GM23338 (cell line): ENCODE measurements at regions not wholly inside any gene's neighbourhood (a gene's known extent, or its start where the extent isn't known, plus 50 kb on each side); places are given as distances from the start of the nearest gene placed in this dataset.

Source experiments
- ATAC-seq: fragments of 200-7000 bp; cut with Tn5 transposase; 3 replicates; pipeline ENCODE4 v1.9.1; 2020
- DNase-seq: peaks from one replicate; pipeline ENCODE4 v3.0.0-alpha.2; 2015; ENCODE audit warnings: low spot score
- H2AFZ ChIP-seq: fragments of 200-600 bp; sonication (generic); 2 replicates; pipeline ENCODE4 v1.8.0; 2016; ENCODE audit warnings: antibody characterized with exemption, mild to moderate bottlenecking, moderate library complexity
- H3F3A ChIP-seq: fragments of 200-600 bp; sonication (generic); replicated peaks from 2 replicates; pipeline ENCODE4 v1.8.0; 2017; ENCODE audit warnings: antibody characterized with exemption, mixed run types, low read depth
- H3K27ac ChIP-seq: fragments of 200-600 bp; sonication (generic); 2 replicates; pipeline ENCODE4 v1.6.1; 2016; ENCODE audit warnings: low read depth
- H3K27me3 ChIP-seq: fragments of 200-600 bp; sonication (generic); 2 replicates; pipeline ENCODE4 v1.8.0; 2016; ENCODE audit warnings: mild to moderate bottlenecking, mixed run types, moderate library complexity; ENCODE audit not compliant: insufficient read depth
- H3K36me3 ChIP-seq: fragments of 200-600 bp; sonication (generic); 2 replicates; pipeline ENCODE4 v1.8.0; 2016; ENCODE audit warnings: mild to moderate bottlenecking; ENCODE audit not compliant: insufficient read depth
- H3K4me1 ChIP-seq: fragments of 200-600 bp; sonication (generic); 2 replicates; pipeline ENCODE4 v1.8.0; 2016; ENCODE audit warnings: mild to moderate bottlenecking, moderate library complexity; ENCODE audit not compliant: insufficient read depth
- H3K4me2 ChIP-seq: fragments of 200-600 bp; sonication (generic); 2 replicates; pipeline ENCODE4 v1.7.1; 2017; ENCODE audit warnings: mixed run types
- H3K4me3 ChIP-seq: fragments of 200-600 bp; sonication (generic); 2 replicates; pipeline ENCODE4 v1.6.1; 2016; ENCODE audit warnings: mixed run types
- H3K79me2 ChIP-seq: fragments of 200-600 bp; sonication (generic); replicated peaks from 2 replicates; pipeline ENCODE4 v1.8.0; 2017; ENCODE audit warnings: mild to moderate bottlenecking; ENCODE audit not compliant: insufficient read depth
- H3K9me2 ChIP-seq: fragments of 200-600 bp; sonication (generic); 2 replicates; pipeline ENCODE4 v1.8.0; 2017; ENCODE audit not compliant: insufficient read depth
- H4K20me1 ChIP-seq: fragments of 200-600 bp; sonication (generic); replicated peaks from 2 replicates; pipeline ENCODE4 v1.8.0; 2017; ENCODE audit warnings: mild to moderate bottlenecking; ENCODE audit not compliant: insufficient read depth
- H3K27ac Mint-ChIP-seq: 2 replicates; pipeline ENCODE4 v1.8.0; 2020; ENCODE audit warnings: inconsistent platforms, mild to moderate bottlenecking, moderate library complexity, mixed read lengths
- H3K27me3 Mint-ChIP-seq: 3 replicates; pipeline ENCODE4 v1.8.0; 2022; ENCODE audit warnings: low read depth, mild to moderate bottlenecking, moderate library complexity, mixed read lengths, inconsistent platforms; ENCODE audit not compliant: insufficient read depth, poor library complexity
- H3K36me3 Mint-ChIP-seq: 3 replicates; pipeline ENCODE4 v1.8.0; 2021; ENCODE audit warnings: low read depth, mild to moderate bottlenecking, inconsistent platforms, moderate library complexity, mixed read lengths
- H3K4me1 Mint-ChIP-seq: 3 replicates; pipeline ENCODE4 v1.8.0; 2020; ENCODE audit warnings: mild to moderate bottlenecking, inconsistent platforms, mixed read lengths
- H3K4me3 Mint-ChIP-seq: 3 replicates; pipeline ENCODE4 v1.8.0; 2021; ENCODE audit warnings: moderate library complexity, mild to moderate bottlenecking, inconsistent platforms, mixed read lengths
- H3K9me3 Mint-ChIP-seq: 3 replicates; pipeline ENCODE4 v1.8.0; 2020; ENCODE audit warnings: moderate library complexity, mild to moderate bottlenecking, inconsistent platforms, mixed read lengths
- CTCF ChIP-seq, 2 experiments: fragments of 200-600 bp in 1 of 2; sonication (generic) in 1 of 2; conservative IDR thresholded peaks; 2 replicates each; pipeline versions ENCODE4 v1.5.1 to v1.6.1; 2016 to 2017; ENCODE audit warnings: antibody characterized with exemption in 2 of 2, low read depth in 2 of 2, mild to moderate bottlenecking in 2 of 2, moderate library complexity in 1 of 2
- EZH2phosphoT487 ChIP-seq: fragments of 200-600 bp; sonication (generic); IDR thresholded peaks from one replicate; pipeline ENCODE4 v1.8.1; 2018; ENCODE audit warnings: antibody characterized with exemption; ENCODE audit not compliant: unreplicated experiment
- NANOG ChIP-seq: IDR thresholded peaks from 2 replicates; pipeline ENCODE4 v1.6.1; 2016; ENCODE audit warnings: antibody characterized with exemption, borderline replicate concordance
- ZNF331 ChIP-seq: fragments of 250-450 bp; sonication (Bioruptor Pico); IDR thresholded peaks from 2 replicates; pipeline ENCODE4 v1.5.0; 2020; ENCODE audit warnings: low read depth, mild to moderate bottlenecking, moderate library complexity
- TF ChIP-seq, protein P1 (sequence below): fragments of 250-450 bp; sonication (Bioruptor Pico); IDR thresholded peaks from 2 replicates; pipeline ENCODE4 v1.5.0; 2020; ENCODE audit warnings: mild to moderate bottlenecking, moderate library complexity

DNA sequence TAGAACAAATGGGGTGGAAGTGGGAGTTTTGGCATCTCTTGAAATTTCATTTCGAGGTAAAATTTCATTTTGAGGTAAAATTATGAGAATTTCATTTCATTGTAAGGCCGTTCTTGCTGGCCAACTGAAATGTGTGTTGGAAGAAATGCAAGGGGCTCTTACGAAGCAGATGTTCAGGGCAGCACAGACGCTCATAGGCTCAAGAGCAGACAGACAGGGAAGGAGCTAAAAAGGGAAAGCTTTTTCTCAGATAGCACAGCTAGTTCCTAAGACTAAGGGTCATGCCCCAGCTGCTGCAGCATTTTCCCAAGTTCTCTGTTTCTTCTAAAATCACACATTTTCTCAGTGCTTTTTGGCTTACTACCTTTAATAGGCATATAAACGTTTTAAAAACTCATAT lies 65.1 kb upstream of the SFMBT2 start (continued):
- TF ChIP-seq, protein P1, sequence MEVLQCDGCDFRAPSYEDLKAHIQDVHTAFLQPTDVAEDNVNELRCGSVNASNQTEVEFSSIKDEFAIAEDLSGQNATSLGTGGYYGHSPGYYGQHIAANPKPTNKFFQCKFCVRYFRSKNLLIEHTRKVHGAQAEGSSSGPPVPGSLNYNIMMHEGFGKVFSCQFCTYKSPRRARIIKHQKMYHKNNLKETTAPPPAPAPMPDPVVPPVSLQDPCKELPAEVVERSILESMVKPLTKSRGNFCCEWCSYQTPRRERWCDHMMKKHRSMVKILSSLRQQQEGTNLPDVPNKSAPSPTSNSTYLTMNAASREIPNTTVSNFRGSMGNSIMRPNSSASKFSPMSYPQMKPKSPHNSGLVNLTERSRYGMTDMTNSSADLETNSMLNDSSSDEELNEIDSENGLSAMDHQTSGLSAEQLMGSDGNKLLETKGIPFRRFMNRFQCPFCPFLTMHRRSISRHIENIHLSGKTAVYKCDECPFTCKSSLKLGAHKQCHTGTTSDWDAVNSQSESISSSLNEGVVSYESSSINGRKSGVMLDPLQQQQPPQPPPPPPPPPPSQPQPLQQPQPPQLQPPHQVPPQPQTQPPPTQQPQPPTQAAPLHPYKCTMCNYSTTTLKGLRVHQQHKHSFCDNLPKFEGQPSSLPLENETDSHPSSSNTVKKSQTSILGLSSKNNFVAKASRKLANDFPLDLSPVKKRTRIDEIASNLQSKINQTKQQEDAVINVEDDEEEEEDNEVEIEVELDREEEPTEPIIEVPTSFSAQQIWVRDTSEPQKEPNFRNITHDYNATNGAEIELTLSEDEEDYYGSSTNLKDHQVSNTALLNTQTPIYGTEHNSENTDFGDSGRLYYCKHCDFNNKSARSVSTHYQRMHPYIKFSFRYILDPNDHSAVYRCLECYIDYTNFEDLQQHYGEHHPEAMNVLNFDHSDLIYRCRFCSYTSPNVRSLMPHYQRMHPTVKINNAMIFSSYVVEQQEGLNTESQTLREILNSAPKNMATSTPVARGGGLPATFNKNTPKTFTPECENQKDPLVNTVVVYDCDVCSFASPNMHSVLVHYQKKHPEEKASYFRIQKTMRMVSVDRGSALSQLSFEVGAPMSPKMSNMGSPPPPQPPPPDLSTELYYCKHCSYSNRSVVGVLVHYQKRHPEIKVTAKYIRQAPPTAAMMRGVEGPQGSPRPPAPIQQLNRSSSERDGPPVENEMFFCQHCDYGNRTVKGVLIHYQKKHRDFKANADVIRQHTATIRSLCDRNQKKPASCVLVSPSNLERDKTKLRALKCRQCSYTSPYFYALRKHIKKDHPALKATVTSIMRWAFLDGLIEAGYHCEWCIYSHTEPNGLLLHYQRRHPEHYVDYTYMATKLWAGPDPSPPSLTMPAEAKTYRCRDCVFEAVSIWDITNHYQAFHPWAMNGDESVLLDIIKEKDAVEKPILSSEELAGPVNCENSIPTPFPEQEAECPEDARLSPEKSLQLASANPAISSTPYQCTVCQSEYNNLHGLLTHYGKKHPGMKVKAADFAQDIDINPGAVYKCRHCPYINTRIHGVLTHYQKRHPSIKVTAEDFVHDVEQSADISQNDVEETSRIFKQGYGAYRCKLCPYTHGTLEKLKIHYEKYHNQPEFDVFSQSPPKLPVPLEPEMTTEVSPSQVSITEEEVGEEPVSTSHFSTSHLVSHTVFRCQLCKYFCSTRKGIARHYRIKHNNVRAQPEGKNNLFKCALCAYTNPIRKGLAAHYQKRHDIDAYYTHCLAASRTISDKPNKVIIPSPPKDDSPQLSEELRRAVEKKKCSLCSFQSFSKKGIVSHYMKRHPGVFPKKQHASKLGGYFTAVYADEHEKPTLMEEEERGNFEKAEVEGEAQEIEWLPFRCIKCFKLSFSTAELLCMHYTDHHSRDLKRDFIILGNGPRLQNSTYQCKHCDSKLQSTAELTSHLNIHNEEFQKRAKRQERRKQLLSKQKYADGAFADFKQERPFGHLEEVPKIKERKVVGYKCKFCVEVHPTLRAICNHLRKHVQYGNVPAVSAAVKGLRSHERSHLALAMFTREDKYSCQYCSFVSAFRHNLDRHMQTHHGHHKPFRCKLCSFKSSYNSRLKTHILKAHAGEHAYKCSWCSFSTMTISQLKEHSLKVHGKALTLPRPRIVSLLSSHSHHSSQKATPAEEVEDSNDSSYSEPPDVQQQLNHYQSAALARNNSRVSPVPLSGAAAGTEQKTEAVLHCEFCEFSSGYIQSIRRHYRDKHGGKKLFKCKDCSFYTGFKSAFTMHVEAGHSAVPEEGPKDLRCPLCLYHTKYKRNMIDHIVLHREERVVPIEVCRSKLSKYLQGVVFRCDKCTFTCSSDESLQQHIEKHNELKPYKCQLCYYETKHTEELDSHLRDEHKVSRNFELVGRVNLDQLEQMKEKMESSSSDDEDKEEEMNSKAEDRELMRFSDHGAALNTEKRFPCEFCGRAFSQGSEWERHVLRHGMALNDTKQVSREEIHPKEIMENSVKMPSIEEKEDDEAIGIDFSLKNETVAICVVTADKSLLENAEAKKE (CRISPR knock-in tag): no peak
- TF ChIP-seq ZNF331 (CRISPR knock-in tag) (no peak), CTCF (conservative IDR thresholded peaks at IDR 0.05; ENCODE audit: low read depth in 2 of 2) (no peak), EZH2phosphoT487 (no peak)

GRCh38 chr10:7475046-7475911 lies 64.4 kb upstream of the SFMBT2 start:
- Histone ChIP-seq H3K9me2 (peaks cover 6% of the 10 kb centered on the region; the same call in 1 of the 2 replicates), H3K27me3 (no peaks in the 10 kb centered on the region), H3F3A (no peaks in the 10 kb centered on the region), H3K4me2 (peak overlapping the region; percentile 59), H3K4me1 (no peaks in the 10 kb centered on the region), H3K36me3 (no peaks in the 10 kb centered on the region), H3K4me3 (no peak overlapping the region), H3K79me2 (no peaks in the 10 kb centered on the region), H4K20me1 (no peaks in the 10 kb centered on the region), H3K27ac (no peak overlapping the region), H2AFZ (peak overlapping the region; percentile 93; the same call in 1 of the 2 replicates)
- DNase-seq (peak; percentile 81), ATAC-seq (peak; percentile 91)
- Mint-ChIP-seq H3K9me3 (no peaks in the 10 kb centered on the region), H3K27me3 (peaks cover 3% of the 10 kb centered on the region), H3K27ac (no peak overlapping the region), H3K4me1 (peaks cover 14% of the 10 kb centered on the region), H3K36me3 (no peaks in the 10 kb centered on the region), H3K4me3 (peak overlapping the region; percentile 40; the same call in 2 of the 3 replicates)
- TF ChIP-seq NANOG (no peak), CTCF (conservative IDR thresholded peaks at IDR 0.05; ENCODE audit: low read depth in 2 of 2) (0 out of 4 replicates have a peak, but pooled peaks of 1 of the 2 experiments have one; percentile 10)
